Keratinocyte (primary cell): ENCODE measurements at regions not wholly inside any gene's neighbourhood (a gene's known extent, or its start where the extent isn't known, plus 50 kb on each side); places are given as distances from the start of the nearest gene placed in this dataset.

Experiments
- DNase-seq: peaks from one replicate; pipeline ENCODE4 v3.0.0-alpha.2; 2011; ENCODE audit warnings: low read depth, missing footprints, low spot score
- FAIRE-seq: peaks from 2 replicates; lab custom pipeline; 2011; peaks lifted over from hg19 to GRCh38; lab: Jason Lieb, UNC
- H2AFZ ChIP-seq: 2 replicates; pipeline ENCODE4 v1.6.0; 2012; ENCODE audit warnings: low read length, control low read depth, inconsistent platforms; ENCODE audit not compliant: control insufficient read depth
- H3K27ac ChIP-seq: 2 replicates; pipeline ENCODE4 v1.5.1; 2011; ENCODE audit warnings: low read length; ENCODE audit not compliant: control insufficient read depth, insufficient read depth
- H3K27me3 ChIP-seq: 3 replicates; pipeline ENCODE4 v1.6.0; 2011; ENCODE audit warnings: low read length; ENCODE audit not compliant: control insufficient read depth, insufficient read depth; ENCODE audit errors: extremely low read depth
- H3K36me3 ChIP-seq, 2 experiments: 2 replicates in 1 of 2; 3 replicates in 1 of 2; pipeline ENCODE4 v1.5.1; 2011; ENCODE audit warnings: low read length in 2 of 2, mild to moderate bottlenecking in 1 of 2; ENCODE audit not compliant: control insufficient read depth in 2 of 2, insufficient read depth in 2 of 2; ENCODE audit errors: extremely low read depth in 1 of 2
- H3K4me1 ChIP-seq: 3 replicates; pipeline ENCODE4 v1.5.1; 2011; ENCODE audit warnings: low read length; ENCODE audit not compliant: control insufficient read depth, insufficient read depth; ENCODE audit errors: extremely low read depth
- H3K4me2 ChIP-seq: 3 replicates; pipeline ENCODE4 v1.6.0; 2011; ENCODE audit warnings: low read depth, low read length; ENCODE audit not compliant: control insufficient read depth, insufficient read depth; ENCODE audit errors: extremely low read depth
- H3K4me3 ChIP-seq, 3 experiments: fragments of 200-600 bp in 1 of 3; sonication (generic) in 1 of 3; 2 replicates in 2 of 3; 3 replicates in 1 of 3; pipeline ENCODE4 v1.5.1; 2011 to 2016; ENCODE audit warnings: low read length in 3 of 3, mild to moderate bottlenecking in 3 of 3, control low read depth in 2 of 3, inconsistent platforms in 1 of 3, low read depth in 1 of 3, mixed read lengths in 1 of 3, mixed run types in 1 of 3, moderate library complexity in 1 of 3; ENCODE audit not compliant: control insufficient read depth in 2 of 3, insufficient read depth in 2 of 3; ENCODE audit errors: extremely low read depth in 1 of 3
- H3K79me2 ChIP-seq: 2 replicates; pipeline ENCODE4 v1.6.0; 2012; ENCODE audit warnings: low read length; ENCODE audit not compliant: control insufficient read depth, insufficient read depth
- H3K9ac ChIP-seq: 3 replicates; pipeline ENCODE4 v1.6.0; 2011; ENCODE audit warnings: low read length; ENCODE audit not compliant: control insufficient read depth, insufficient read depth; ENCODE audit errors: extremely low read depth
- H3K9me1 ChIP-seq: 3 replicates; pipeline ENCODE4 v1.6.0; 2011; ENCODE audit warnings: low read length; ENCODE audit not compliant: control insufficient read depth, insufficient read depth; ENCODE audit errors: extremely low read depth
- H3K9me3 ChIP-seq: 2 replicates; pipeline ENCODE4 v1.5.1; 2012; ENCODE audit warnings: low read depth, low read length; ENCODE audit not compliant: control insufficient read depth
- H4K20me1 ChIP-seq: 3 replicates; pipeline ENCODE4 v1.6.0; 2011; ENCODE audit warnings: low read length; ENCODE audit not compliant: control insufficient read depth, insufficient read depth; ENCODE audit errors: extremely low read depth
- EZH2 ChIP-seq: IDR thresholded peaks from one replicate; pipeline ENCODE4 v1.6.1; 2012; ENCODE audit warnings: inconsistent platforms, mild to moderate bottlenecking, low read length, moderate library complexity
- dilution Hi-C: fragments of 300-500 bp; cut with MboI; formaldehyde crosslinking; loops from one replicate; pipeline ENCODE4 v1.7.0; 2020; ENCODE audit warnings: low sequenced_read_pairs; ENCODE audit not compliant: extremely low pct_ligation_motif_present
- TF ChIP-seq, protein P1 (sequence below), 3 experiments: IDR thresholded peaks in 1 of 3; conservative IDR thresholded peaks in 1 of 3; optimal IDR thresholded peaks in 1 of 3; 2 replicates in 2 of 3; 3 replicates in 1 of 3; pipeline versions ENCODE3 to v1.5.1; 2011; ENCODE audit warnings: low read length in 3 of 3, mild to moderate bottlenecking in 3 of 3, moderate library complexity in 2 of 3, control low read depth in 1 of 3, inconsistent platforms in 1 of 3; ENCODE audit not compliant: insufficient read depth in 2 of 3; ENCODE audit errors: extremely low read depth in 1 of 3

DNA sequence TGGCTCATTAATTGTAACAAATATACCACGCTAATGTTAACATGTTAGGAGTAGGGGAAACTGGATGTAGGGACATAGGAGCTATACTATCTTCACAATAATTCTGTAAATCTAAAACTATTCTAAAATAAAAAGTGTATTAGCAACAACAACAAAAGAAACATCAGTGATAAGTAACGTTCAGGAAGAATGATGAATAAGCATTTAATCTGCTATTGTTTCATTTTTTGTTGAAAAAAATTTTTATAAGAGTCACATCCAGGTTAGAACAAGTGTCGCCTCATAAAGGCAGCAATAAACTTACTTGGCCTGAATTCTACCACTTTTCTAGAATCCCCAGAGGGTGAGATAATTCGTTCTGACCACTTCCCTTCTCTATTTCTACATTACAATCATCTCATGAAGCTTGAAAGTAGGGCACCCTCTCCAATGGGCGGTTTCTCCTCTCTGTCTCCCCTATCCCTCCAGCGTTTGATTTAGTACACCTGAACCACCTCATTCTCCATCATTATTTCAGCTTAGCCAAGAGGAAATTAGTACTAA, 253.1 kb upstream of the IPO5 start:
- dilution Hi-C loops, result no loop called here

DNA sequence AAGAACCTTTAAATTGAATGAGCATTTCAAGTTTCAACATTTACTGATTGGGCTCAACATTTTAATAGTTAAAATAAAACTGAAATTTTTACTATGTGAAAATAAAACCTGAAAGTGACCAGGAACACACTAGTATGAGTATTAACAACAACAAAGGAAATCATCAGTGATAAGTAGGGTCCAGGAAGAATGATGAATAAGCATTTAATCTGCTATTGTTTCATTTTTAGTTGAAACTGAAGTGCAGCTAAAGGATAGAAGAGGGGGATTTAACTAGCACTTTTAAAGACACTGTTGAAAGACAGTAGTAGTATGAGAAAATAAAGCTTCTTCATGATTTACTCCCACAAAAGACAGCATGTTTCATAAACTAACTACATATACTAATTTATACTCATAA, 250.9 kb upstream of the IPO5 start:
- no peak overlapping the region for H3K4me3 ChIP-seq
- DNase-seq (no peak), FAIRE-seq (no peak)
- no peaks in the 10 kb centered on the region for H4K20me1 ChIP-seq
- H3K36me3 ChIP-seq, result no peaks in the 10 kb centered on the region
- H3K4me1 ChIP-seq, result no peaks in the 10 kb centered on the region
- H3K4me2 ChIP-seq, result no peak overlapping the region
- no peak overlapping the region for H2AFZ ChIP-seq
- TF ChIP-seq, protein P1, sequence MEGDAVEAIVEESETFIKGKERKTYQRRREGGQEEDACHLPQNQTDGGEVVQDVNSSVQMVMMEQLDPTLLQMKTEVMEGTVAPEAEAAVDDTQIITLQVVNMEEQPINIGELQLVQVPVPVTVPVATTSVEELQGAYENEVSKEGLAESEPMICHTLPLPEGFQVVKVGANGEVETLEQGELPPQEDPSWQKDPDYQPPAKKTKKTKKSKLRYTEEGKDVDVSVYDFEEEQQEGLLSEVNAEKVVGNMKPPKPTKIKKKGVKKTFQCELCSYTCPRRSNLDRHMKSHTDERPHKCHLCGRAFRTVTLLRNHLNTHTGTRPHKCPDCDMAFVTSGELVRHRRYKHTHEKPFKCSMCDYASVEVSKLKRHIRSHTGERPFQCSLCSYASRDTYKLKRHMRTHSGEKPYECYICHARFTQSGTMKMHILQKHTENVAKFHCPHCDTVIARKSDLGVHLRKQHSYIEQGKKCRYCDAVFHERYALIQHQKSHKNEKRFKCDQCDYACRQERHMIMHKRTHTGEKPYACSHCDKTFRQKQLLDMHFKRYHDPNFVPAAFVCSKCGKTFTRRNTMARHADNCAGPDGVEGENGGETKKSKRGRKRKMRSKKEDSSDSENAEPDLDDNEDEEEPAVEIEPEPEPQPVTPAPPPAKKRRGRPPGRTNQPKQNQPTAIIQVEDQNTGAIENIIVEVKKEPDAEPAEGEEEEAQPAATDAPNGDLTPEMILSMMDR (optimal IDR thresholded peaks at IDR 0.05 in 1 of 3, IDR thresholded peaks at IDR 0.05 in 1 of 3, conservative IDR thresholded peaks at IDR 0.05 in 1 of 3; ENCODE audit: extremely low read depth in 1 of 3, insufficient read depth in 2 of 3, low read length in 3 of 3), result no peak
- TF ChIP-seq EZH2, result no peak
- H3K27ac ChIP-seq, result no peak overlapping the region
- no peak overlapping the region for H3K9ac ChIP-seq
- no peaks in the 10 kb centered on the region for H3K9me1 ChIP-seq
- no peaks in the 10 kb centered on the region for H3K79me2 ChIP-seq
- dilution Hi-C loops, result no loop called here
- H3K27me3 ChIP-seq, result no peaks in the 10 kb centered on the region
- H3K9me3 ChIP-seq, result no peaks in the 10 kb centered on the region

More for the DNA sequence above, 253.1 kb upstream of the IPO5 start:
- H4K20me1 ChIP-seq, result no peaks in the 10 kb centered on the region
- H3K4me3 ChIP-seq, result no peak overlapping the region
- no peaks in the 10 kb centered on the region for H3K36me3 ChIP-seq
- no peak for TF ChIP-seq EZH2
- TF ChIP-seq, protein P1 (optimal IDR thresholded peaks at IDR 0.05 in 1 of 3, IDR thresholded peaks at IDR 0.05 in 1 of 3, conservative IDR thresholded peaks at IDR 0.05 in 1 of 3; ENCODE audit: extremely low read depth in 1 of 3, insufficient read depth in 2 of 3, low read length in 3 of 3), result no peak
- H2AFZ ChIP-seq, result no peak overlapping the region
- no peak overlapping the region for H3K9ac ChIP-seq
- H3K27me3 ChIP-seq, result no peaks in the 10 kb centered on the region
- no peak for FAIRE-seq
- no peaks in the 10 kb centered on the region for H3K4me1 ChIP-seq
- no peak overlapping the region for H3K4me2 ChIP-seq
- DNase-seq, result no peak
- no peaks in the 10 kb centered on the region for H3K9me3 ChIP-seq
- no peaks in the 10 kb centered on the region for H3K79me2 ChIP-seq
- H3K9me1 ChIP-seq, result no peaks in the 10 kb centered on the region
- H3K27ac ChIP-seq, result no peak overlapping the region
